OCI-LY1 (cell line): ENCODE measurements at regions not wholly inside any gene's neighbourhood (a gene's known extent, or its start where the extent isn't known, plus 50 kb on each side); places are given as distances from the start of the nearest gene placed in this dataset.

ENCODE experiments used
- H2AFZ ChIP-seq: fragments of 200-600 bp; sonication (generic), shearing (Covaris generic); 2 replicates; pipeline ENCODE4 v1.6.0; 2014; ENCODE audit warnings: antibody characterized with exemption, mild to moderate bottlenecking, low read length
- H3F3A ChIP-seq: fragments of 200-600 bp; sonication (generic), shearing (Covaris generic); 2 replicates; pipeline ENCODE4 v1.6.0; 2014; ENCODE audit warnings: mild to moderate bottlenecking, antibody characterized with exemption, low read length, moderate library complexity; ENCODE audit not compliant: insufficient read depth
- H3K27ac ChIP-seq: fragments of 200-600 bp; sonication (generic); 2 replicates; pipeline ENCODE4 v1.5.1; 2014; ENCODE audit warnings: low read length, mixed run types, mild to moderate bottlenecking, low read depth; ENCODE audit not compliant: poor library complexity, severe bottlenecking
- H3K27me3 ChIP-seq: fragments of 200-600 bp; sonication (generic); 2 replicates; pipeline ENCODE4 v1.6.0; 2014; ENCODE audit warnings: antibody characterized with exemption, mild to moderate bottlenecking, low read length, moderate library complexity; ENCODE audit not compliant: insufficient read depth
- H3K36me3 ChIP-seq: fragments of 200-600 bp; sonication (generic); 2 replicates; pipeline ENCODE4 v1.6.1; 2014; ENCODE audit warnings: mild to moderate bottlenecking, antibody characterized with exemption, low read length, moderate library complexity, mixed read lengths; ENCODE audit not compliant: insufficient read depth
- H3K4me1 ChIP-seq: fragments of 200-600 bp; sonication (generic); 2 replicates; pipeline ENCODE4 v1.5.1; 2014; ENCODE audit warnings: mild to moderate bottlenecking, low read length, moderate library complexity; ENCODE audit not compliant: insufficient read depth, severe bottlenecking
- H3K4me2 ChIP-seq: fragments of 200-600 bp; sonication (generic), shearing (Covaris generic); 2 replicates; pipeline ENCODE4 v1.6.1; 2014; ENCODE audit warnings: low read length
- H3K4me3 ChIP-seq: fragments of 200-600 bp; sonication (generic); 2 replicates; pipeline ENCODE4 v1.5.1; 2014; ENCODE audit warnings: low read length, low read depth, mild to moderate bottlenecking, mixed read lengths; ENCODE audit not compliant: poor library complexity, severe bottlenecking
- H3K79me2 ChIP-seq: fragments of 200-600 bp; shearing (Covaris generic); 2 replicates; pipeline ENCODE4 v1.6.1; 2016; ENCODE audit warnings: mixed run types, low read length, mixed read lengths; ENCODE audit not compliant: insufficient read depth
- H3K9ac ChIP-seq: fragments of 200-600 bp; sonication (generic), shearing (Covaris generic); 2 replicates; pipeline ENCODE4 v1.6.1; 2014; ENCODE audit warnings: mild to moderate bottlenecking, low read length, mixed read lengths
- H3K9me2 ChIP-seq: fragments of 200-600 bp; sonication (generic), shearing (Covaris generic); 2 replicates; pipeline ENCODE4 v1.6.1; 2014; ENCODE audit warnings: low read depth, mild to moderate bottlenecking, low read length, mixed read lengths
- H3K9me3 ChIP-seq: fragments of 200-600 bp; shearing (Covaris generic); 2 replicates; pipeline ENCODE4 v1.6.1; 2014; ENCODE audit warnings: low read length, mixed read lengths
- H4K20me1 ChIP-seq: fragments of 200-600 bp; sonication (generic), shearing (Covaris generic); 2 replicates; pipeline ENCODE4 v1.6.0; 2016; ENCODE audit warnings: mild to moderate bottlenecking, low read length; ENCODE audit not compliant: insufficient read depth
- CTCF ChIP-seq: fragments of 200-600 bp; sonication (generic), shearing (Covaris generic); IDR thresholded peaks from 2 replicates; pipeline ENCODE4 v1.5.1; 2017; ENCODE audit warnings: mild to moderate bottlenecking, antibody characterized with exemption, low read length, moderate library complexity, mixed read lengths
- EZH2 ChIP-seq: fragments of 200-600 bp; sonication (generic), shearing (Covaris generic); IDR thresholded peaks from 2 replicates; pipeline ENCODE4 v1.8.0; 2017; ENCODE audit warnings: borderline replicate concordance, mixed run types, mild to moderate bottlenecking, antibody characterized with exemption, low read length, moderate library complexity, mixed read lengths

GRCh38 chr1:96256130-96256790, 465.3 kb upstream of the PTBP2 start:
- Histone ChIP-seq H3K79me2 (no peaks in the 10 kb centered on the region), H4K20me1 (no peaks in the 10 kb centered on the region), H3F3A (no peaks in the 10 kb centered on the region), H2AFZ (no peak overlapping the region), H3K4me1 (no peaks in the 10 kb centered on the region), H3K27ac (no peak overlapping the region), H3K9me3 (no peaks in the 10 kb centered on the region), H3K4me3 (no peak overlapping the region), H3K4me2 (no peak overlapping the region), H3K27me3 (no peaks in the 10 kb centered on the region), H3K9ac (no peak overlapping the region), H3K36me3 (no peaks in the 10 kb centered on the region), H3K9me2 (no peaks in the 10 kb centered on the region)
- TF ChIP-seq CTCF (no peak), EZH2 (no peak)

DNA sequence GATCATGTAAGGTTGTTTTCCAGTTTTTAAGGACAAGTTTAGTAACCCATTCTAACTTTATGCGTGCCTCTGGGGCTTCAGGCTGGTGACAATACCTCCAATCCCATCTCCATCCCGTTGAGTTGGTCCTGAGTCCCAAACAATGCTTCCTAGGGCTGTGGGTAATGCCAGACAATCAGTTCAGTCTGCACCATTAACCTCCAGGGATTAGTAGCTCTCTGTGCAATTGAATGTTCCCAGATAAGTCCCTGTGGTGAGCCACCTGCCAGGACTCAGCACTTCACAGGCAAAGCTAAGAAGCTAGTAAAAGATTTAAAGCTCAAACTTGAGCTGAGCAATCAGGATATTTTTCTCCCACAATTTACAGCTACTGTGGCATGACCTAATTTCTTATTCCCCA, 462.2 kb upstream of the PTBP2 start:
- no peaks in the 10 kb centered on the region for H3K4me1 ChIP-seq
- H3K9me2 ChIP-seq: no peaks in the 10 kb centered on the region
- H2AFZ ChIP-seq: no peak overlapping the region
- H3F3A ChIP-seq: no peaks in the 10 kb centered on the region
- no peak for TF ChIP-seq CTCF
- no peak for TF ChIP-seq EZH2
- H3K27me3 ChIP-seq: no peaks in the 10 kb centered on the region
- H4K20me1 ChIP-seq: no peaks in the 10 kb centered on the region
- H3K4me2 ChIP-seq: no peak overlapping the region
- H3K27ac ChIP-seq: no peak overlapping the region
- no peak overlapping the region for H3K9ac ChIP-seq
- H3K79me2 ChIP-seq: no peaks in the 10 kb centered on the region
- H3K9me3 ChIP-seq: no peaks in the 10 kb centered on the region
- no peaks in the 10 kb centered on the region for H3K36me3 ChIP-seq
- no peak overlapping the region for H3K4me3 ChIP-seq

DNA sequence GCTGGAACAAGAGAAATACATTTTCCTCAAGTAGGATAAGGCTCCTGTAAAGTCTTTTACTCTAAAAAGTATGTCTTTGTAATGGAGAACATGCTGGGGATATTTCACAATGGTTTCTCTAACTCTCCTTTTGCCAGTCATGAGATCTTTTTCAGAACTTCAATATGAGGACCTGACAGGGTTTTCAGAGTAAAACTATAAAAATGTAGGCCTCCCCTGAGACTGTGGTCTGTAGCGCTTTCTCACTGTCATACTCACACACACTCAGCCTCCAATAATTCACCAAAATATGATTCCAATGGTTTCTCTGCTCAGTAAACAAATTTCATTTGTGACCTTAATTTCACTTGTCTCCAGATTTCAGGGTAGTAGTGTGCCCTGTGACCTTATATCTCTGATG, 440.1 kb upstream of the PTBP2 start:
- TF ChIP-seq CTCF (no peak), EZH2 (no peak)

More for the DNA sequence above, 440.1 kb upstream of the PTBP2 start:
- Histone ChIP-seq H3K9me2 (no peaks in the 10 kb centered on the region), H2AFZ (no peak overlapping the region), H3K4me2 (no peak overlapping the region), H3K9ac (no peak overlapping the region), H3K27ac (no peak overlapping the region), H3K9me3 (no peaks in the 10 kb centered on the region), H3K4me3 (no peak overlapping the region), H4K20me1 (no peaks in the 10 kb centered on the region), H3F3A (no peaks in the 10 kb centered on the region), H3K4me1 (no peaks in the 10 kb centered on the region), H3K36me3 (no peaks in the 10 kb centered on the region), H3K27me3 (no peaks in the 10 kb centered on the region), H3K79me2 (no peaks in the 10 kb centered on the region)
